WTC11 (cell line): ENCODE measurements at regions not wholly inside any gene's neighbourhood (a gene's known extent, or its start where the extent isn't known, plus 50 kb on each side); places are given as distances from the start of the nearest gene placed in this dataset.

Experiments used
- ATAC-seq: fragments of 200-7000 bp; cut with Tn5 transposase; 2 replicates; pipeline ENCODE4 v1.10.0; 2021; ENCODE audit warnings: mild to moderate bottlenecking, moderate library complexity
- CTCF ChIA-PET: fragments of 300-600 bp; sonication (Branson Sonifier 250); formaldehyde crosslinking; loops from one replicate; lab custom pipeline; 2021; ENCODE audit warnings: antibody characterized with exemption; lab: Charles Lee
- POLR2A ChIA-PET: fragments of 350-600 bp; sonication (Branson Sonifier 250); formaldehyde crosslinking; loops from one replicate; lab custom pipeline; 2021; ENCODE audit warnings: antibody characterized with exemption; lab: Charles Lee
- DNase-seq: peaks from one replicate; pipeline ENCODE4 v3.0.0; 2021; ENCODE audit warnings: low spot score
- H3K27ac Mint-ChIP-seq: 2 replicates; pipeline ENCODE4 v1.8.0; 2021; ENCODE audit warnings: mixed read lengths
- H3K27me3 Mint-ChIP-seq: 2 replicates; pipeline ENCODE4 v1.8.0; 2021; ENCODE audit warnings: low read depth, mild to moderate bottlenecking, moderate library complexity, mixed read lengths
- H3K36me3 Mint-ChIP-seq: 2 replicates; pipeline ENCODE4 v1.8.0; 2021; ENCODE audit warnings: mixed read lengths
- H3K4me1 Mint-ChIP-seq: 2 replicates; pipeline ENCODE4 v1.8.0; 2022; ENCODE audit warnings: mixed read lengths
- H3K4me3 Mint-ChIP-seq: 2 replicates; pipeline ENCODE4 v1.8.0; 2021; ENCODE audit warnings: mild to moderate bottlenecking, moderate library complexity, mixed read lengths
- H3K9me3 Mint-ChIP-seq: 2 replicates; pipeline ENCODE4 v1.8.0; 2021; ENCODE audit warnings: mixed read lengths
- CBFB ChIP-seq: sonication (generic); formaldehyde crosslinking; IDR thresholded peaks from 2 replicates; pipeline ENCODE4 v1.8.1; 2022; ENCODE audit warnings: mild to moderate bottlenecking, low read depth, missing genetic modification reagents
- CDX4 ChIP-seq: fragments of 250-450 bp; sonication (Bioruptor Pico); IDR thresholded peaks from 2 replicates; pipeline ENCODE4 v1.9.0; 2021; ENCODE audit warnings: moderate library complexity, mild to moderate bottlenecking, inconsistent platforms, borderline replicate concordance
- CTCF ChIP-seq: fragments of 200-600 bp; IDR thresholded peaks from 2 replicates; pipeline ENCODE4 v1.8.0; 2022; ENCODE audit warnings: antibody characterized with exemption
- ERG ChIP-seq: fragments of 250-450 bp; sonication (Bioruptor Pico); IDR thresholded peaks from 2 replicates; pipeline ENCODE4 v1.8.0; 2021; ENCODE audit warnings: mild to moderate bottlenecking
- ESRRA ChIP-seq: sonication (generic); formaldehyde crosslinking; IDR thresholded peaks from 2 replicates; pipeline ENCODE4 v1.8.1; 2022; ENCODE audit warnings: mild to moderate bottlenecking, missing genetic modification reagents, borderline replicate concordance
- ETV6 ChIP-seq: sonication (generic); formaldehyde crosslinking; IDR thresholded peaks from 2 replicates; pipeline ENCODE4 v1.8.1; 2022; ENCODE audit warnings: mild to moderate bottlenecking, missing genetic modification reagents
- GTF2I ChIP-seq: fragments of 250-450 bp; sonication (Bioruptor Pico); conservative IDR thresholded peaks from 2 replicates; pipeline ENCODE4 v1.4.0; 2021; ENCODE audit warnings: mild to moderate bottlenecking
- HMGA2 ChIP-seq: fragments of 250-450 bp; sonication (Bioruptor Pico); IDR thresholded peaks from 2 replicates; pipeline ENCODE4 v1.4.0; 2021; ENCODE audit warnings: mild to moderate bottlenecking, moderate library complexity
- HMGXB4 ChIP-seq: sonication (generic); formaldehyde crosslinking; IDR thresholded peaks from 2 replicates; pipeline ENCODE4 v1.8.1; 2023; ENCODE audit warnings: mild to moderate bottlenecking, moderate library complexity, missing genetic modification reagents
- IRF2 ChIP-seq: sonication (generic); formaldehyde crosslinking; IDR thresholded peaks from 2 replicates; pipeline ENCODE4 v1.8.0; 2022; ENCODE audit warnings: low read depth, missing genetic modification reagents, borderline replicate concordance
- JUN ChIP-seq: sonication (generic); formaldehyde crosslinking; IDR thresholded peaks from 2 replicates; pipeline ENCODE4 v1.8.0; 2023; ENCODE audit warnings: mild to moderate bottlenecking, missing genetic modification reagents
- NFE2L1 ChIP-seq: sonication (generic); formaldehyde crosslinking; IDR thresholded peaks from 2 replicates; pipeline ENCODE4 v1.8.1; 2023; ENCODE audit warnings: missing genetic modification reagents
- NR2C2 ChIP-seq: sonication (generic); formaldehyde crosslinking; IDR thresholded peaks from 2 replicates; pipeline ENCODE4 v1.8.0; 2022; ENCODE audit warnings: mild to moderate bottlenecking, missing genetic modification reagents
- NR3C1 ChIP-seq: sonication (generic); formaldehyde crosslinking; conservative IDR thresholded peaks from 2 replicates; pipeline ENCODE4 v1.8.1; 2023; ENCODE audit warnings: low read depth, mild to moderate bottlenecking, missing genetic modification reagents
- PRDM15 ChIP-seq: sonication (generic); formaldehyde crosslinking; IDR thresholded peaks from 2 replicates; pipeline ENCODE4 v1.8.0; 2022; ENCODE audit warnings: missing genetic modification reagents
- PREB ChIP-seq: sonication (generic); formaldehyde crosslinking; IDR thresholded peaks from 2 replicates; pipeline ENCODE4 v1.8.1; 2022; ENCODE audit warnings: mild to moderate bottlenecking, missing genetic modification reagents, moderate library complexity, borderline replicate concordance
- RORB ChIP-seq: fragments of 250-450 bp; sonication (Bioruptor Pico); IDR thresholded peaks from 2 replicates; pipeline ENCODE4 v1.9.0; 2021; ENCODE audit warnings: mild to moderate bottlenecking
- SP1 ChIP-seq: sonication (generic); formaldehyde crosslinking; conservative IDR thresholded peaks from 2 replicates; pipeline ENCODE4 v1.8.1; 2022; ENCODE audit warnings: missing genetic modification reagents
- ZBTB21 ChIP-seq: sonication (generic); formaldehyde crosslinking; IDR thresholded peaks from 2 replicates; pipeline ENCODE4 v1.8.1; 2023; ENCODE audit warnings: mild to moderate bottlenecking, missing genetic modification reagents, borderline replicate concordance
- ZMAT4 ChIP-seq: fragments of 250-450 bp; sonication (Bioruptor Pico); IDR thresholded peaks from 2 replicates; pipeline ENCODE4 v1.9.0; 2021; ENCODE audit warnings: mild to moderate bottlenecking
- ZNF138 ChIP-seq: sonication (generic); formaldehyde crosslinking; conservative IDR thresholded peaks from 2 replicates; pipeline ENCODE4 v1.8.1; 2022; ENCODE audit warnings: mild to moderate bottlenecking, moderate library complexity, missing genetic modification reagents

- H3K4me3 Mint-ChIP-seq = no peak overlapping the region
- ATAC-seq = no peak
- TF ChIP-seq CTCF (no peak), NR2C2 (CRISPR knock-in tag) (no peak), CBFB (no peak)
- TF ChIP-seq, all 79 proteins: peak for 0
- Mint-ChIP-seq H3K36me3 (no peaks in the 10 kb centered on the region), H3K9me3 (no peaks in the 10 kb centered on the region), H3K27ac (no peak overlapping the region), H3K4me1 (peaks cover 62% of the 10 kb centered on the region), H3K27me3 (no peaks in the 10 kb centered on the region)
- DNase-seq = no peak
- CTCF ChIA-PET = no interaction called here
- POLR2A ChIA-PET = no interaction called here
Observed at GRCh38 chr2:8259106-8259840, 422.6 kb upstream of the ID2 start.

GRCh38 chr2:8259841-8260178, 422.0 kb upstream of the ID2 start:
- DNase-seq = no peak
- TF ChIP-seq ZMAT4 (CRISPR knock-in tag) (no peak), NR3C1 (CRISPR knock-in tag) (no peak), ETV6 (no peak), PREB (CRISPR knock-in tag) (no peak)
- POLR2A ChIA-PET = no interaction called here
- ATAC-seq = no peak
- H3K4me3 Mint-ChIP-seq = no peak overlapping the region
- H3K4me1 Mint-ChIP-seq = peaks cover 62% of the 10 kb centered on the region
- H3K36me3 Mint-ChIP-seq = no peaks in the 10 kb centered on the region
- no peak overlapping the region for H3K27ac Mint-ChIP-seq
- no peaks in the 10 kb centered on the region for H3K9me3 Mint-ChIP-seq
- no peaks in the 10 kb centered on the region for H3K27me3 Mint-ChIP-seq
- CTCF ChIA-PET = no interaction called here

GRCh38 chr2:8260213-8260612, 421.6 kb upstream of the ID2 start:
- DNase-seq (no peak), ATAC-seq (no peak)
- no peaks in the 10 kb centered on the region for H3K36me3 Mint-ChIP-seq
- ChIA-PET CTCF (no interaction called here), POLR2A (no interaction called here)
- no peak overlapping the region for H3K4me3 Mint-ChIP-seq
- H3K27ac Mint-ChIP-seq = no peak overlapping the region
- no peaks in the 10 kb centered on the region for H3K27me3 Mint-ChIP-seq
- peaks cover 62% of the 10 kb centered on the region for H3K4me1 Mint-ChIP-seq
- H3K9me3 Mint-ChIP-seq = no peaks in the 10 kb centered on the region
- TF ChIP-seq GTF2I (CRISPR knock-in tag) (no peak), ERG (CRISPR knock-in tag) (no peak), RORB (CRISPR knock-in tag) (no peak), NFE2L1 (CRISPR knock-in tag) (no peak), ZBTB21 (CRISPR knock-in tag) (no peak), CDX4 (CRISPR knock-in tag) (no peak), PREB (CRISPR knock-in tag) (no peak), PRDM15 (CRISPR knock-in tag) (no peak), ESRRA (no peak), IRF2 (CRISPR knock-in tag) (no peak), ZNF138 (CRISPR knock-in tag) (no peak), HMGXB4 (CRISPR knock-in tag) (no peak), HMGA2 (CRISPR knock-in tag) (no peak), SP1 (CRISPR knock-in tag) (no peak), JUN (no peak)
